Stomach (tissue), 8 donors: ENCODE measurements at regions not wholly inside any gene's neighbourhood (a gene's known extent, or its start where the extent isn't known, plus 50 kb on each side); places are given as distances from the start of the nearest gene placed in this dataset.

Source experiments
- DNase-seq, 2 donors: peaks; one replicate each; pipeline versions ENCODE4 v3.0.0 to v3.0.0-alpha.2; 2013 to 2019
- H3K27ac ChIP-seq, 5 donors: fragments of 200-600 bp in 4 of 5; sonication (generic) in 4 of 5; one replicate each; pipeline ENCODE4 v1.5.1; 2013 to 2019; ENCODE audit warnings: mild to moderate bottlenecking in 1 of 5, moderate library complexity in 1 of 5
- H3K27me3 ChIP-seq, 3 donors: fragments of 200-600 bp; sonication (generic); one replicate each; pipeline ENCODE4 v1.5.1; 2017 to 2019; ENCODE audit warnings: mixed run types in 1 of 3
- H3K36me3 ChIP-seq, 4 donors: fragments of 200-600 bp; sonication (generic); 1 replicate in 3 of 4; 2 replicates in 1 of 4; pipeline ENCODE4 v1.5.1; 2016 to 2019
- H3K4me1 ChIP-seq, 4 donors: fragments of 200-600 bp; sonication (generic); one replicate each; pipeline ENCODE4 v1.5.1; 2016 to 2019
- H3K4me3 ChIP-seq, 4 donors: fragments of 200-600 bp; sonication (generic) in 3 of 4; one replicate each; pipeline ENCODE4 v1.5.1; 2016 to 2019; ENCODE audit warnings: mild to moderate bottlenecking in 1 of 4
- H3K9me3 ChIP-seq, 4 donors: fragments of 200-600 bp; sonication (generic); one replicate each; pipeline ENCODE4 v1.5.1; 2016 to 2019
- EP300 ChIP-seq: sonication (generic); formaldehyde crosslinking; IDR thresholded peaks from one replicate; pipeline ENCODE4 v1.6.1; 2017; ENCODE audit warnings: antibody characterized with exemption
- POLR2A ChIP-seq, 4 donors: fragments of 450-650 bp; IDR thresholded peaks; one replicate each; pipeline ENCODE4 v1.6.1; 2016; ENCODE audit warnings: antibody characterized with exemption in 4 of 4, control low read depth in 2 of 4, mild to moderate bottlenecking in 1 of 4, moderate library complexity in 1 of 4
- POLR2AphosphoS5 ChIP-seq, 3 donors: sonication (generic); formaldehyde crosslinking; IDR thresholded peaks; one replicate each; pipeline ENCODE4 v1.6.1; 2016; ENCODE audit warnings: antibody characterized with exemption in 3 of 3
- WGBS, 5 donors: extraction: QIAGEN DNeasy Blood & Tissue Kit in 3 of 5; methylation state at CpG; one replicate each; pipeline versions ENCODE4 v1.1.5 to v1.1.7; 2013 to 2018; 5-methylcytosine and 5-hydroxymethylcytosine counted together
- intact Hi-C: fragments of 100-400 bp; cut with DNase I; formaldehyde crosslinking; loops from one replicate; pipeline ENCODE4 v1.15.1; 2023; ENCODE audit warnings: low total_unique reads
- TF ChIP-seq, protein P1 (sequence below), 7 experiments: fragments of 450-650 bp in 4 of 7; fragments of 200-600 bp in 3 of 7; sonication (generic) in 3 of 7; IDR thresholded peaks; one replicate each; pipeline ENCODE4 v1.5.1; 2016 to 2019; ENCODE audit warnings: antibody characterized with exemption in 7 of 7, control low read depth in 2 of 7, mild to moderate bottlenecking in 1 of 7
- donor health status: healthy with polysubstance abuse.
- donor health status: Bipolar disorder and iron deficiency.
- donor health status: healthy.

DNA sequence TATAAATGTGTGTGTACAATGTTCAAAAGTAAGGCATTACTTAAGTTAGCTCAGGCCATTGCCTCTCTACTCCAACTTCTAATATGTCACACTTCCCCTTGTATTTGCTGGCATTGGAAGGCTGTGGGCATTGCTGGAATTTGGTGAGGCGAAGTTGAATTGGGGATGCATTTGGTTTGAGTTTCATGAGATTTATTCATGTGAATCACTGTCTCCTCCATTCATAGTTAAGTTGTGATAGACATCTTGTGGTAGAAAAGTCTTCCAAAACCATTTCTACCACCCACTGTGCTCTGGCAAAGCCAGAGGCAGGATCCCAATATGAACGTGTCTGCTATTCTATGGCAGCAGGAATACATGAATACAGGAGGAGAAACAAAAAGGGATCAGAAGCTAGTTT, 397.8 kb upstream of the USP24 start:
- no peaks in the 10 kb centered on the region for H3K4me1 ChIP-seq
- no peaks in the 10 kb centered on the region for H3K27me3 ChIP-seq
- H3K9me3 ChIP-seq: peaks cover 0 to 7% (median 5%) of the 10 kb centered on the region in 4 donors
- H3K27ac ChIP-seq: no peak overlapping the region
- no peaks in the 10 kb centered on the region for H3K36me3 ChIP-seq
- TF ChIP-seq, protein P1, sequence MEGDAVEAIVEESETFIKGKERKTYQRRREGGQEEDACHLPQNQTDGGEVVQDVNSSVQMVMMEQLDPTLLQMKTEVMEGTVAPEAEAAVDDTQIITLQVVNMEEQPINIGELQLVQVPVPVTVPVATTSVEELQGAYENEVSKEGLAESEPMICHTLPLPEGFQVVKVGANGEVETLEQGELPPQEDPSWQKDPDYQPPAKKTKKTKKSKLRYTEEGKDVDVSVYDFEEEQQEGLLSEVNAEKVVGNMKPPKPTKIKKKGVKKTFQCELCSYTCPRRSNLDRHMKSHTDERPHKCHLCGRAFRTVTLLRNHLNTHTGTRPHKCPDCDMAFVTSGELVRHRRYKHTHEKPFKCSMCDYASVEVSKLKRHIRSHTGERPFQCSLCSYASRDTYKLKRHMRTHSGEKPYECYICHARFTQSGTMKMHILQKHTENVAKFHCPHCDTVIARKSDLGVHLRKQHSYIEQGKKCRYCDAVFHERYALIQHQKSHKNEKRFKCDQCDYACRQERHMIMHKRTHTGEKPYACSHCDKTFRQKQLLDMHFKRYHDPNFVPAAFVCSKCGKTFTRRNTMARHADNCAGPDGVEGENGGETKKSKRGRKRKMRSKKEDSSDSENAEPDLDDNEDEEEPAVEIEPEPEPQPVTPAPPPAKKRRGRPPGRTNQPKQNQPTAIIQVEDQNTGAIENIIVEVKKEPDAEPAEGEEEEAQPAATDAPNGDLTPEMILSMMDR (IDR thresholded peaks at IDR 0.05): no peak
- no peak for TF ChIP-seq POLR2A (IDR thresholded peaks at IDR 0.05)
- no peak for TF ChIP-seq EP300
- no peak for TF ChIP-seq POLR2AphosphoS5 (IDR thresholded peaks at IDR 0.05)
- DNase-seq: no peak
- intact Hi-C loops: no loop called here
- no peak overlapping the region for H3K4me3 ChIP-seq
- 65 to 79% (median 72%) methylated on average over 2 of the region's 2 CpGs for whole genome bisulfite sequencing, 5 donors

DNA sequence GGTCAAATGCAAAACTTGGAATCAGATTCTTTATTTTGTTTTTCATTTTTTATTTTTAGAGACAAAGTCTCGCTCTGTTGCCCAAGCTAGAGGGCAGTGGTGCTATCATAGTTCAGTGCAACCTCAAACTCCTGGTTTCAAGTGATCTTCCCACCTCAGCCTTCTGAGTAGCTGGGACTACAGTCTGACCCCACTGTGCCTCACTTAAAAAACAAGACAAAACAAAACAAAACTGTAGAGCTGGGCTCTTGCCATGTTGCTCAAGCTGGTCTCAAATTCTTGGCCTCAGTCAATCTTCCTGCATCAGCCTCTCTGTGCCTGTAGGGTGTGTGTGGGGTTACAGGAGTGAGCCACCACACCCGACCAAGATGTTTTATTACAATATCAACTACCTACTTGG, 396.0 kb upstream of the USP24 start:
- Histone ChIP-seq H3K9me3 (peaks cover 0 to 12% (median 8%) of the 10 kb centered on the region in 4 donors), H3K4me3 (no peak overlapping the region), H3K27me3 (no peaks in the 10 kb centered on the region), H3K36me3 (no peaks in the 10 kb centered on the region), H3K27ac (no peak overlapping the region), H3K4me1 (no peaks in the 10 kb centered on the region)
- TF ChIP-seq, protein P1 (IDR thresholded peaks at IDR 0.05): no peak
- no peak for TF ChIP-seq POLR2A (IDR thresholded peaks at IDR 0.05)
- no peak for TF ChIP-seq EP300
- TF ChIP-seq POLR2AphosphoS5 (IDR thresholded peaks at IDR 0.05): no peak
- WGBS, 5 donors: 82 to 93% (median 84%) methylated on average over 2 of the region's 2 CpGs
- DNase-seq: no peak
- intact Hi-C loops: no loop called here

DNA sequence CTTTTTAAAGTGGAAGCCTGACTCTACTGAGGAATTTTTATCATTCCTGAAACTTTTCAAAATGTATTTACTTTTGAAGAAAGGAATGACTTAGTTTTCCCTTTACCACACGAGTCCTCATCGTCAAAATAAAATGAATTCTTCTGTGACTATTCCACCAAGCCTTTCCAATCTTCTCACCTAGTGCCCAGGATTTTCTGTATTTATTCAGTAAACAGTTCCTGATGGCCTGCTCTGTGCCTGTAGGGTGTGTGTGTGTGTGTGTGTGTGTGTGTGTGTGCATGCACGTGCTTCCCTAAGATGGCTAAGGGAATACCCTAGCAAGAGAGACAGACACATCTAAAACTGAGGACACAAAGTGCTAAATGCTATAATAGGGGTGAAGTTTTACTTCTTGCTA, 395.0 kb upstream of the USP24 start:
- no peak overlapping the region for H3K4me3 ChIP-seq
- no peaks in the 10 kb centered on the region for H3K4me1 ChIP-seq
- H3K27ac ChIP-seq: no peak overlapping the region
- no peaks in the 10 kb centered on the region for H3K27me3 ChIP-seq
- WGBS, 5 donors: 29 to 58% (median 41%) methylated on average over 3 of the region's 3 CpGs
- no peak for DNase-seq
- TF ChIP-seq POLR2A (IDR thresholded peaks at IDR 0.05): no peak
- TF ChIP-seq EP300: no peak
- TF ChIP-seq POLR2AphosphoS5 (IDR thresholded peaks at IDR 0.05): no peak
- TF ChIP-seq, protein P1 (IDR thresholded peaks at IDR 0.05): no peak
- peaks cover 0 to 12% (median 8%) of the 10 kb centered on the region in 4 donors for H3K9me3 ChIP-seq
- intact Hi-C loops: no loop called here
- H3K36me3 ChIP-seq: no peaks in the 10 kb centered on the region

DNA sequence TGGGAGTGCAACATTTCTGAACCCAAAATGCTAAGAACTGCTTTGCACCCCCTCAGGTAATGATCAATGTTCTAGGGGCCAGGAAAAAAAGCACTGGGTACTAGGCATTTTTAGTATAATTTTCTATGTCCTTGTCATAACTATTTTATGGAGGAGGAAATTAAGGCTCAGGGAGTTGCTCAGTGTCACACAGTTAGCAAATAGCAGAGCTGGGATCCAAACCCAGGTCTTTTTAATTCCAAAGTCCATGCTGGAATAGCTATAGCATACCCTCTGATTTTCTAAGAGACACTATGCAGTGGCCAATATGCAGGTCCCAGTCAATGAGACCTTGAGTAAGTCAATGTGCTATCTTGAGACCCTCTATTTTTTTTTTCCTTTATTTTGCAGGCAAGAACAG, 394.5 kb upstream of the USP24 start:
- H3K36me3 ChIP-seq: no peaks in the 10 kb centered on the region
- TF ChIP-seq, protein P1 (IDR thresholded peaks at IDR 0.05): no peak
- intact Hi-C loops: no loop called here
- H3K4me1 ChIP-seq: no peaks in the 10 kb centered on the region
- DNase-seq: no peak
- H3K27ac ChIP-seq: no peak overlapping the region
- H3K4me3 ChIP-seq: no peak overlapping the region
- peaks cover 0 to 12% (median 8%) of the 10 kb centered on the region in 4 donors for H3K9me3 ChIP-seq
- no peaks in the 10 kb centered on the region for H3K27me3 ChIP-seq
